GM06990 (cell line): ENCODE measurements at regions not wholly inside any gene's neighbourhood (a gene's known extent, or its start where the extent isn't known, plus 50 kb on each side); places are given as distances from the start of the nearest gene placed in this dataset.

Experiments
- DNase-seq: peaks from one replicate; pipeline ENCODE4 v3.0.0-alpha.2; 2011; ENCODE audit not compliant: insufficient read length; ENCODE audit errors: extremely low read depth
- H3K27me3 ChIP-seq: replicated peaks from 2 replicates; pipeline ENCODE4 v1.6.0; 2011; ENCODE audit warnings: low read length; ENCODE audit not compliant: control insufficient read depth, insufficient read depth
- H3K36me3 ChIP-seq: 2 replicates; pipeline ENCODE4 v1.5.1; 2011; ENCODE audit warnings: low read length; ENCODE audit not compliant: control insufficient read depth, insufficient read depth
- H3K4me3 ChIP-seq: replicated peaks from 2 replicates; pipeline ENCODE4 v1.5.1; 2011; ENCODE audit warnings: low read depth, mild to moderate bottlenecking, control low read depth, low read length
- CTCF ChIP-seq: IDR thresholded peaks from 2 replicates; pipeline ENCODE4 v1.5.1; 2011; ENCODE audit warnings: low read length, control low read depth, mild to moderate bottlenecking, inconsistent platforms; ENCODE audit not compliant: insufficient read depth, poor library complexity, severe bottlenecking

GRCh38 chr13:22212576-22212975 is 541.7 kb downstream of the FGF9 start:
- no peak for TF ChIP-seq CTCF
- Histone ChIP-seq H3K36me3 (no peaks in the 10 kb centered on the region), H3K27me3 (no peaks in the 10 kb centered on the region), H3K4me3 (no peak overlapping the region)
- no peak for DNase-seq

GRCh38 chr13:22214184-22214583 is 543.3 kb downstream of the FGF9 start:
- Histone ChIP-seq H3K4me3 (no peak overlapping the region), H3K36me3 (no peaks in the 10 kb centered on the region), H3K27me3 (no peaks in the 10 kb centered on the region)
- no peak for DNase-seq
- TF ChIP-seq CTCF: no peak

- H3K27me3 ChIP-seq: no peaks in the 10 kb centered on the region
- DNase-seq: no peak
- no peaks in the 10 kb centered on the region for H3K36me3 ChIP-seq
- no peak for TF ChIP-seq CTCF
- H3K4me3 ChIP-seq: no peak overlapping the region
Measured at GRCh38 chr13:22218797-22219196, 547.9 kb downstream of the FGF9 start.

GRCh38 chr13:22219709-22220108 is 548.8 kb downstream of the FGF9 start:
- H3K27me3 ChIP-seq: no peaks in the 10 kb centered on the region
- H3K4me3 ChIP-seq: no peak overlapping the region
- DNase-seq: no peak
- no peak for TF ChIP-seq CTCF
- no peaks in the 10 kb centered on the region for H3K36me3 ChIP-seq

GRCh38 chr13:22220151-22221135 is 549.6 kb downstream of the FGF9 start:
- Histone ChIP-seq H3K4me3 (no peak overlapping the region), H3K27me3 (no peaks in the 10 kb centered on the region), H3K36me3 (no peaks in the 10 kb centered on the region)
- no peak for DNase-seq
- TF ChIP-seq CTCF: no peak
